ENCODE measurements at regions not wholly inside any gene's neighbourhood (a gene's known extent, or its start where the extent isn't known, plus 50 kb on each side); places are given as distances from the start of the nearest gene placed in this dataset.
A peak's percentile ranks its signal among the peaks of the same experiment; 100 is the strongest.

DNA sequence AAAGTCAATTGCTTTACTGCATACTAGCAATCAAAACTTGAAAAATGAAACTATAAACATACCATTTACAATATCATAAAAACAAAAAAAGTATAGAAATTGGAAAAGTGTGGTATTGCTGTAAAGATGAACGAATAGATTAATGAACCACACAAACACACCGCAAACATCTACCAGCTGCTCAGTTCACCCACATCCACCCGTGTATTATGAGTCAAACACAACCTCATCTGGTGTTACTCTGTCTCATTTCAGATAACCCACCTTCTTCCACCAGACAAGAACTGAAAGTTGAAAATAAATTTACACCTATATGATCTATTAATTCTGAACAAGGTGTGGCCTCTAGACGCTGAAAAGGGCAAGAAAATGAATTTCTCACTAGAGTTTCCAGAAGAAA is 53.3 kb downstream of the BLID start:
- DNase-seq (ENCODE audit: low read depth), result no peak
- TF ChIP-seq, protein P1, sequence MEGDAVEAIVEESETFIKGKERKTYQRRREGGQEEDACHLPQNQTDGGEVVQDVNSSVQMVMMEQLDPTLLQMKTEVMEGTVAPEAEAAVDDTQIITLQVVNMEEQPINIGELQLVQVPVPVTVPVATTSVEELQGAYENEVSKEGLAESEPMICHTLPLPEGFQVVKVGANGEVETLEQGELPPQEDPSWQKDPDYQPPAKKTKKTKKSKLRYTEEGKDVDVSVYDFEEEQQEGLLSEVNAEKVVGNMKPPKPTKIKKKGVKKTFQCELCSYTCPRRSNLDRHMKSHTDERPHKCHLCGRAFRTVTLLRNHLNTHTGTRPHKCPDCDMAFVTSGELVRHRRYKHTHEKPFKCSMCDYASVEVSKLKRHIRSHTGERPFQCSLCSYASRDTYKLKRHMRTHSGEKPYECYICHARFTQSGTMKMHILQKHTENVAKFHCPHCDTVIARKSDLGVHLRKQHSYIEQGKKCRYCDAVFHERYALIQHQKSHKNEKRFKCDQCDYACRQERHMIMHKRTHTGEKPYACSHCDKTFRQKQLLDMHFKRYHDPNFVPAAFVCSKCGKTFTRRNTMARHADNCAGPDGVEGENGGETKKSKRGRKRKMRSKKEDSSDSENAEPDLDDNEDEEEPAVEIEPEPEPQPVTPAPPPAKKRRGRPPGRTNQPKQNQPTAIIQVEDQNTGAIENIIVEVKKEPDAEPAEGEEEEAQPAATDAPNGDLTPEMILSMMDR (conservative IDR thresholded peaks at IDR 0.05; ENCODE audit: control insufficient read depth, insufficient read depth, low read depth, low read length), result no peak

DNA sequence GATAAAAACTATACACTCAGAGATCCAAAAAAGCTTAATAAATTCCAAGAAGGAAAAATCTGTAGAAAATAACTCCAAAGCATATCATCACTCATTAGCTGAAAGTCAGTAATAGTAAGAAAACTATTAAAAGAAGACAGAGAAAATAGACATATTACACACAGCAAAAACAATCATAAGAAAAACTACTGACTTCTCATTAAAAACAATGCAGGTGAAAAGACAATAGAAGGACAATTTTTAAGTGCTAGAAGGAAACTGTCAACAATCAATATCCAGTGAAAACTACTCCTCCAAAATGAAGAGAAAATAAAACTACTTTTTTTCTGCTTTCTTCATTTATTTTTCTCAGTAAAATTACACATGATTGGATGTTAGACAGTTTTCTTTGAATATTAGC is 56.5 kb downstream of the BLID start:
- TF ChIP-seq, protein P1 (conservative IDR thresholded peaks at IDR 0.05; ENCODE audit: control insufficient read depth, insufficient read depth, low read depth, low read length), result no peak
- H3K4me3 ChIP-seq (ENCODE audit: control insufficient read depth, low read depth, low read length), result no peak overlapping the region
- no peak for DNase-seq (ENCODE audit: low read depth)

More for the DNA sequence above, 53.3 kb downstream of the BLID start:
- no peak overlapping the region for H3K4me3 ChIP-seq (ENCODE audit: control insufficient read depth, low read depth, low read length)

GRCh38 chr11:122050021-122050690 is 65.9 kb downstream of the BLID start:
- no peak for DNase-seq (ENCODE audit: low read depth)
- TF ChIP-seq, protein P1 (conservative IDR thresholded peaks at IDR 0.05; ENCODE audit: control insufficient read depth, insufficient read depth, low read depth, low read length), result no peak
- no peak overlapping the region for H3K4me3 ChIP-seq (ENCODE audit: control insufficient read depth, low read depth, low read length)

DNA sequence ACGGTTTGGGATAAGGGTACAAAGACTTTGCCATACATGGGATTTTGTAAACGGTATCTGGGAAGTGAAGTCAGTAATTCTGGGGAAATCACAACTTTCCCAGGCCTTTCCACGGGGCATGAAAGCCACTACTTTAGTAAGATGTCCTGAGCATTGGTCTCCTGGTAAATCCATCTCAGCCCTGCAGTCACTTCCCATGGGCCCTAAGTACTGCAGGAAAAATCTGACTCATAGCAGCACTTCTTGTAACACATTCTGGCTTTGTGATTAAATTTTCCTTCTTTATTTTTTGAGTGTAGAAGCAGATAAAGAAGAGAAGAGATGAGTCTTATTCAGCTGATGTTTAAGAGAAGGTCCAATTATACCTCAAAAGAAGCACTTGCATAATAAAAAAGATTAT is 67.6 kb downstream of the BLID start:
- TF ChIP-seq, protein P1 (conservative IDR thresholded peaks at IDR 0.05; ENCODE audit: control insufficient read depth, insufficient read depth, low read depth, low read length), result no peak
- H3K4me3 ChIP-seq (ENCODE audit: control insufficient read depth, low read depth, low read length), result no peak overlapping the region
- DNase-seq (ENCODE audit: low read depth), result peak; percentile 39

GRCh38 chr11:122046846-122047245 is 69.2 kb downstream of the BLID start:
- DNase-seq (ENCODE audit: low read depth), result peak; percentile 78
- TF ChIP-seq, protein P1 (conservative IDR thresholded peaks at IDR 0.05; ENCODE audit: control insufficient read depth, insufficient read depth, low read depth, low read length), result no peak
- H3K4me3 ChIP-seq (ENCODE audit: control insufficient read depth, low read depth, low read length), result no peak overlapping the region

- TF ChIP-seq, protein P1 (conservative IDR thresholded peaks at IDR 0.05; ENCODE audit: control insufficient read depth, insufficient read depth, low read depth, low read length), result no peak
- no peak for DNase-seq (ENCODE audit: low read depth)
- H3K4me3 ChIP-seq (ENCODE audit: control insufficient read depth, low read depth, low read length), result no peak overlapping the region
Measured at GRCh38 chr11:122046438-122046837, 69.6 kb downstream of the BLID start.

Data from fibroblast of mammary gland (primary cell).